Muscle of arm (tissue), 1 donor: ENCODE measurements at regions not wholly inside any gene's neighbourhood (a gene's known extent, or its start where the extent isn't known, plus 50 kb on each side); places are given as distances from the start of the nearest gene placed in this dataset.
A peak's percentile ranks its signal among the peaks of the same experiment; 100 is the strongest.
"Not testable (repeated sequence)": the region's sequence is repeated elsewhere in the genome, so short reads cannot be mapped to it uniquely, and the experiment has no call there.

Source experiments
- DNase-seq: peaks from one replicate; pipeline ENCODE4 v3.0.0-alpha.2; 2013

DNA sequence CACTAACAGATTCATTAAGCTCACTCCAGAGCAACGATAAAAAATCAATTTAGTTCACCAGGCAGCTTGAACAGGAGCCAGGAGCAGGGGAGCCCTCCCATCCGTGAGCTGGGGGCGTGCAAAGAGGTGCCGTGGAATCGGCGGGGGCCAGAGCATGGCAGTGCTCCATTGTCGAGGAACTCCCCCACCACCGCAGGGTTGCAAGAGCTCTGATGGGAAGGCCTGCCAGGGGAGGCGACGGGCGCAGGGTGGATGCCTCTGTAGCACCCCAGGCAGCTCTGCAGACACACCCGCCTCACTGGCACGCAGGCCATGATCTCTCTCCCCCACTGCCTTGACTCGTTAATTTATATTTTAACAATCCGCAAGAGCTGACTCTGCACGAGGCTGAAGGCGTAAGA lies 433.2 kb downstream of the MIAT start:
- DNase-seq: no peak

DNA sequence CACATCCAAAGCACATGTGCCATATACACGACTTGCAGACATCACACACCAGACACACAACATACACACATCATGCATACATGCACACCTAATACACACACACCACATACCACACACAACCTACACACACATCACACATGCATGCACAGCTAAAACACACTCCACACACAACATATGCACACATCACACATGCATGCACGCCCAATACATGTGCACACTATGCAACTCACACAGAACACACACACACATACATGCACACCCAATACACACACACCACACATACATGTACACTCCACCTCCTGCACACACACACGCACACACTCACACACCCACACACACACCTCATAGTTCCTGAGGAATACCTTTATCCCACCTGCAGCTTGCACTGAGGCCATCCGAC lies 436.0 kb downstream of the MIAT start:
- no peak for DNase-seq

DNA sequence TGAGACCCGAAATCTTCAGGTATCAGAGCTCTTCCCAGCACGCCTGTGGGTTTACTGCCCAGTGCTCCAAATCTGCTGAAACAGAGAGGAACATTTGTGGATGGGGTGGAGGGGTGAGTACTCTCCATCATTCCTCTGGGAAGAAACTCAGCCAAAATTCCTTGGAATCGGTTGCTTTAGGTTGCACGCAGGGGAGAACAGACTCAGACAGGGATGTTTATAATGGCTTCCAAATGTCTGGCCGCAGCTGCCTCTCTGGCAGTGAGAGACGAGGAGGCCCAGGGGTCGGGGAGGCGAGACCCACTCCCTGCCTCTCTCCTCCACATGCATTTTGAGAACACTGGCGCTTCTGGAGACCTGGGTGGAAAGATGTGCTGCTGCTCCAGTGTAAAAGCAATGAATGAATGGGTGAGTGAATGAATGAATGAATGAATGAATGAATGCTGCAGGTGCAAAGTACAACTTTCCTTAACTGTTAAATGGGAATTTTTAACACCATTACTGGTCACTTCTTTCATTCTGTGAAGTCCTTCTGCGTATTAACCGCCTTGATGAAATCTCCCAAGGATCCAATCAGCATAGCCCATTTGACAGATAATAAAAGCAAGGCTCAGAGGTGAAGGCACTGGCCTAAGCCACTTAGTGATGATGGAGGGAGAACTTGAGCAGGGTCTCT lies 437.4 kb downstream of the MIAT start:
- peak; percentile 93 for DNase-seq

DNA sequence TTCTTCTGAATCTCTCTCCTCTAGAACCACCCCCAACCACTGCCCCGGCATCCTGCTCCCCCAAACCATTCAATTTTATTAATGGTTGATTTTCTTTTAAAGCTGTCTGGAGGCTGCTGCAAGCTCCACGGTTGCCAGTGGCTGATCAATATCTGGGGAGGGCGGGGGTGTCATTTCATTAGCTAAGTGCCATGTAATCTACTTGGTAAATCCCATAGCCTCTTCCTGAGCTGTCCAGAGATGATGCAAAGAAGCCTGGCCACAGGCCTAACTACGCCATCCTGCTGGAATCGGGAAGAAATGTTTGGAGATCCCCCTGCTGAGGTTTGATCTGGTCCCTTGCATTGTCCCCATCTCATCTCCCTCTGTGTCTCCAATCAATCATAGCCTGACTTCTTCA lies 440.1 kb downstream of the MIAT start:
- no peak for DNase-seq

DNA sequence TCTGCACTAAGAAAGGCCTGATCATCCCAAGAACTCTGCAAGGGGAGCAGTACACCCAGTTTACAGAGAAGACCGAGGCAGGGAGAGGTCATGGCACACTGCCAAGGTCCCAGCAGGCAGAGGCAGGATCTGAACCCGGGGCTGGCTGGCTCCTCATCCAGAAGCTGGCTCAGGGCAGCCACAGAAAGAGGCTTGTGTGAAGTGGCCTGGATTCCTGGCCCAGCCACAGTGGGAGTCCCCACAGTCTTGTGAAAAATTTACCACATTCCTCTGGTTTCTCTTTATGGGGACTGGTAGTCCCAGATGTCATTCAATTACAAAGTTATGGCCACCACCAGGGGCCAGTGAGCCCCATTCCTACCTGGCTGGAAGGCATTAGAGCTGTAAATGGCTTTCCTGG lies 440.5 kb downstream of the MIAT start:
- no peak for DNase-seq

DNA sequence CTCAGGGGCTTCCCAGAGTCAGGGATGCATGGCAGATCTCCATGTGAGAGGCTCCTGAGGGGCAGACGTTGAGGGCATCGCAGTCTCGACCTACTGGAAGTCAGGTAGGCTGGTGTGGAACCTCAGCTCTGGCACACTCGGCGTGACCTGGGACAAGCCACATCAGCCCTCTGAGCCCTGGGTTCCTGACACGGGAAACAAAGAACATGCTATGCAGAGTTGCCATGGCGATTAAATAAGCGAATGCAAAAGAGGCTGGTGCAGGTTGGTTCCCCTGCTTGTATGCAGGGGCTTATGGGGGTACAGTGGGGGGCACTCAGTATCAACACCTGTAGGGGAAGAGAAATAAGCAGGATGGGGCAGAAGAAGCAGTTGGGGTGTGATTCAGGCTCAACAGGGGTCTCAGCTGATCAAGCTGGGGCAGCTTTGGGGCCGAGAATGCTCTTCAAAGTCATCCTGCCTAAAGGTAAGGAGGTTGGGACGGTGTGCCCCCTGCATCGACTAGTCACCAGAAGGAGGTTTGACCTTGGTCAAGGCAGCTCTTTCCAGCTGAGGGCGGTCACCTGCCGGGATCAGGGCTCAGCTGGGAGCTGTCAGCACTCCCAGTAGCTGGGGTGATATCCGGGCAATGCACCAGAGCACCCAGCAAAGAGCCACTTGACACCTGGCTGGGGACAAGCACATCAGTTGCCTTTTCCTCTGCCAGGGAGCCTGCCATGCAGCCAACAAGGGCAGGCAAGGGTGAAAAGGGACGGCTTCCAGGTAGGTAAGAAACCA lies 442.7 kb downstream of the MIAT start:
- DNase-seq: no peak

DNA sequence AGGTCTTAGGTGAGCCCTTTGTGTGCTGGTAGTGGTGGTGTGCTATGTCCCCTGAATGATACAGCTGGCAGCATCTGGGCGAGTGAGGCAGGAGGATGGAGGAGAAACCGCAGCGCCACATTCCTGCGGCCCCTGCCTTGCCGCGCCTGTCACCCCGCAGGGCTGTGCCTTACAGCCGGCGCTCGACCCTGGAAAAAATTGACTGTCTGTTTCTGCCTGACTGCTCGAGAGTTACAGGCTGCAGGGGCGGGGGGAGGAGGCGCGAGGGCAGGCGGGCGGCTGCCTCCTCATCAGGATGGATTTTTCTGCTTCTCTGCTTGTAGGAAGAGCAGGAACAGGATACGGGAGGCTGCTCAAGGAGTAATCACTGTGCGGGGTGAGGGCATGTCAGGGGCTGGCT lies 443.4 kb downstream of the MIAT start:
- no peak for DNase-seq

DNA sequence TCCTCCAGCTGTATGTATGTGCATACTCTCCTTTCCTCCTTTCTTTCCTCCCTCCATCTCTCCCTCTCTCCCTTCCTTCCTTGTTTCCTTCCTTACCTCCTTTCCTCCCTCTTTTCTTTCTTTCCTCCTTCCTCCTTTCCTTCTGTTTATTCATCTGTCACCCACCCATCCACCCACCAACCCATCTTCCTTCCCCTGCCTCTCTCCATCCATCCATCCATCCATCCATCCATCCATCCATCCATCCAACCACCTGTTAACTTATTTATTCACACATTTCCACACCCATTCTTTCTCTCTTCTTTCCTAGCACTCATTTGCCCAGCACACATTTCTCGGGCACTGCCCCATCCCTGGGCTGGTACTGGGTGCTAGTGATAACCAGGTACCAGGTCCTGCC lies 443.9 kb downstream of the MIAT start:
- no peak for DNase-seq

DNA sequence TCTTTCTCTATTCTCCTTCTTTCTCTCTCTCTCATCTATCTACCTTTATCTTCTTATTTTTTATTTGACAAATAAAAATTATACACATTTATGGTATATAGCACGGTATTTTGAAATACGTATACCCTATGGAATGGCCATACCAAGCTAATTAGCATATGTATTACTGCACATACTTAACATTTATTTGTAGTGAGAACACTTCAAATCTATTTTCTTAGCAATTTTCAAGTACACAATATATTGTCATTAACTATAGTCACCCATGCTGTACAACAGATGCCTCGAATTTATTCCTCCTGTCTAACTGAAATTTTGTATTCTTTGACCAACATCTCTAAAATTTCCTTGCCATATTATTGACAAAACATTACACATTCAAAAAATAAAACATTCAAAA lies 447.1 kb downstream of the MIAT start:
- DNase-seq: no peak

DNA sequence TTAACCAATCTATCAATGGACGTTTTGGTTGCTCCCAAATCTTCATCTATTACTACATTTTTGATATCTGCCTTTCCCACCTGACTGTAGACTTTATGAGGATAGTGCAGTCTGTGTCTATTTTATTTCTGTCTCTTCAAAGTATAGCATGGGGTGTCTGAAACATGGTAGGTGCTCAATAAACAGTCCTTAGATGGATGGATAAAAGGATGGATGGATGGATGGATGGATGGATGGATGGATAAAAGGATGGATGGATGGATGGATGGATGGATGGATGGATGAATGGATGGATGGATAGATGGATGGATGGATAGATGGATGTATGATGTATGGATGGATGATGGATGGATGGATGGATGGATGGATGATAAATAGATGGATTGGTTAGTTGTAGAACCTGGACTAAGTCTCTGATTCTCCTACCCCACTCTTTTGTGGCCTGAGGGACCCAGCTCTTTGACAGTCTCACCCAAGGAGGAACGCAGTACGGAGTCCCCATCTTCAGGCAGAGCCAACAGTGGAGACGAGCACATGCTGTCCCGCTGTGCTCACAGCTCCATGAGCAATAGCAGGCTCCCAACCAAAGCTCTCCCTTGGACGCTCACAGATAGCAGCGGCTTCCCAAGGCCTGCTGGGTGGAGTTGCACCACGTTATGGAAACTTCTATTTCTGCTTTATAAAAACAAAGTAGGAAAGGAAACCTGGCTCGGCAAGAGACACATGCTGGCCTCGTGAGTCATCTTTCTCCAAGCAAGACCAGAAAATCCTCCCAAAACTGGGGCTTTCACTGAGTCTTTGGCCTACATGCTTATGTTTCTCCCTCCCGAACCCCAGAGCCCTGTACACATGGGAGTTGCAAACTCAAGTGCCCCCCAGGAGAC lies 448.0 kb downstream of the MIAT start:
- DNase-seq: peak; percentile 79

DNA sequence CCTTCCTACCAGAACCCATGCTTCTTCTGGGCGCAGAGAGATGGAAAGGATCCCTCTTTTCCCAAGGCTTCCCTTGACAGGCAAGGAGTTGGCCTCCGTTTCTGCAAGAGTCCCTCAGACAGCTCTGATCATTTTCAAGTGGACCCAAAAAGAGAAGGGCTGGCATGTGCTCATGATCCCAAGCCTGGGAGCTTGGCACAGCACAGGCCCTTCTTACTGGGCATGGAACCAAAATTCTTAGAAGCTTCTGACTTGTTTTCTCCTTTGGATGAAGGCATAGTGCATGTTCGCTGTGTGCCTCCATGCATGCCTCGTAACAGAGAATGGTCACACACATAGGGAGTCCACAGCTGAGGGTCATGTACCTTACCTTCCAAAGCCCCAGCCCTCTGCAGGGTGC lies 449.6 kb downstream of the MIAT start:
- DNase-seq: no peak

DNA sequence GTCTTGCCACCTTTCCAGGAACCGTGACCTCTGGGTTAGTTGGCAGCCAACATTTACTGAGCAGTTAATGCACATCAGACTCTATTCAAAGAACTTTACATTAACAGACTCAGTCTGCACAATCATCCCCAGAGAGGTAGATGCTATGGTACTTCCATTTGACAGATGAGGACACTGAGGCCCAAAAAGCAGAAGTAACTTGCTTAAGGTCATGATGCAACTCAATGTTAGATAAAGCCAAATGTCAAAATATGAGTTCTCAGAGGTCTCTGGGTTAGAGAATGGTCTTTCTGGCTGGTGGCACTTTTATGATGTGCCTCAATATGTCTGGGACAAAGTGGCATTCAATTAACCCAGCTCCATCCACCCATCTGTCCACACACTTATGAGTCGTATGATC lies 450.0 kb downstream of the MIAT start:
- DNase-seq: no peak

DNA sequence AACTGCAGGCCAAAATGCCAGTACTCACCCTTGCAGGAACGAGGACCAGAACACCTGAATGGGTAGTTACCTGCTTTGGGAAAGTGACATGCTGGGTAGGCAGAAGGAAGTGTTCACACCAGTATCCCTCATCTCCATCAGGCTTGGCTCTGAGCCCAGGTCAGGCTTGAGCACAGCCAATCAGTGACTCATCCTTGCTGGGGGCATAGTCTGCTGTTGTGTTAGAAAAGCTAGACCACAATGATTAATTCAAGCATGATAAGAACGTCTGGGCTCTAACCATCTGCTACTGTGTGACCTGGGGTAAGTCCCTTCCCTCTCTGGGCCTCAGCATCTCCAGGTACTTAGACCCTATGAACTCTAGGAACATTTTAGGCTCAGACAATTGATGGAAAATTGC lies 450.4 kb downstream of the MIAT start:
- DNase-seq: no peak

DNA sequence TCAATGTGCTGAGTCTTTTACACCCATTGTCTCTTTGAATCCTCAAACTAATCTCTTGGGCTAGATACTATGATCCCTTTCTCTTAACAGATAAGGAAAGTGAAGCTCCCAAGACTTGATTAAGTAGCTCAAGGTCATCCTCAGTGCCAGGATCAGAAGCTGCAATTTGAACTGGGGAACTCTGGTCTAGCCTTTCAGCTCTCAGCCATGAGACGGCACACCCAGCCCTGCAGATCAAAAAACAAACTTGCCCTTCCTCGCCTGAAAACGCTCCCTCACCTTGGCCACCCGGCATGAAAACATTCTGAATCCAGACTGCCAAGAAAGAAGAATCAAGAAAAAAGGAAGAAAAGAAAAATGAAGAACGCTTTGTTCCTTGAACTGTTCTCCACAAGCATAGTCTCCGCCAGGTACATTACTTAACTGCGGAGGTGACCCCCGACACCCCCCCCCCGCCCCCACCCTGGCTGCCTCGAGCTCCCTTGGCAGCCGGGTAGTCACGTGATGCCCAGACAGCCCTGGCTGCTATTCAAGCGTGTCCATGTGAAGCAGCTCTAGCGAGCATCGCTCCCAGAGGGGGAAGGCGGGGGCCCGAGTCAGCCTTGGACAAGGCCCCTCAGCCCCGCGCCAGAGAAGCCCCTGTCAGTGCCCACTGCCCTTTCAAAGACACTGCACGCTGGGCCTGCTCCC lies 451.2 kb downstream of the MIAT start:
- no peak for DNase-seq

DNA sequence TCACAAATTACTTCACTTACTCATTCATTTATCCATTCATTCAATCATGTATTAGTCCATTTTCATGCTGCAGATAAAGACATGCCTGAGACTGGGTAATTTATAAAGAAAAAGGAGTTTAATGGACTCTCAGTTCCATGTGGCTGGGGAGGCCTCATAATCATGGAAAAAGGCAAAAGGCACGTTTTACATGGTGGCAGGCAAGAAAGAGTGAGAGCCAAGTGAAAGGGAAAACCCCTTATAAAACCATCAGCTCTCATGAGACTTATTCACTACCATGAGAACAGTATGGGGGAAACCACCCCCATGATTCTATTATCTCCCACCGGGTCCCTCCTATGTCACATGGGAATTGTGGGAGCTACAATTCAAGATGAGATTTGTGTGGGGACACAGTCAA lies 452.0 kb downstream of the MIAT start:
- DNase-seq: not testable (repeated sequence)

DNA sequence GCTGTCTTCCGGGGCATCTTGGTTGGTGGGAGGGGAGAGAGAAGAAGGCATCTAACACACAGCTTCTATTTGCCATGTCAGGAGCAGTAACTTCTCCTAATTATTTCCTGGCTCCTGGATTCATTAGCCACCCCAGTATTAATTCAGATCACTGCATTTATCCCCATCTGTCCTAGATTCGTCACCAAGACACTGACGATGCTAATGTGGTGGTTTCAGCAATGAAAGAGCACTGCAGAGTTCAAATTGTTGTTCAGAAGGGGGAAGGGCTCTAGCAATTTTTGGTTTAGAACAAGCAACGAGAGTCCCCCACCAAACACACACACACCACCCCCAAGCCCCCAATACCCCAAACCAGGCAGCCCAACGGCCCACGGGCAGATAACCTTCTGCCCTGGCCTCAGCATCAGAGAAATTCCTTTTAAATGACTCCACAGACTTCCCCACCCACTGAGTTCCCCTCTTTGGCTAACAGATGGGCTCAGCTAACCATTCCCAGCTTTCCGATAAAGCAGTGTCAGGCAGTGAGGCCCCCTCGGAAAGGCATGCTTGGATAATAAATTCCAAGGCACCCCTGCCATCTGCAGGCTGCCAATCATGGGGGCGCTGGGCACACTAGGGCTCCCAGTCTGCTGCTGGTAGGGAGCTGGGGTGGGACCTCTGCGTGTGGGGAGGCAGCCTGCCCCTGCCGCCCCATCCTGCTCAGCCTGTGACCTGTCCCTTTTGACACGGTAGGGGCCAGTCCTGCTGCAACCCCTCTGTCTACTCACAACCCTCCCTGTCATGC lies 453.5 kb downstream of the MIAT start:
- no peak for DNase-seq

DNA sequence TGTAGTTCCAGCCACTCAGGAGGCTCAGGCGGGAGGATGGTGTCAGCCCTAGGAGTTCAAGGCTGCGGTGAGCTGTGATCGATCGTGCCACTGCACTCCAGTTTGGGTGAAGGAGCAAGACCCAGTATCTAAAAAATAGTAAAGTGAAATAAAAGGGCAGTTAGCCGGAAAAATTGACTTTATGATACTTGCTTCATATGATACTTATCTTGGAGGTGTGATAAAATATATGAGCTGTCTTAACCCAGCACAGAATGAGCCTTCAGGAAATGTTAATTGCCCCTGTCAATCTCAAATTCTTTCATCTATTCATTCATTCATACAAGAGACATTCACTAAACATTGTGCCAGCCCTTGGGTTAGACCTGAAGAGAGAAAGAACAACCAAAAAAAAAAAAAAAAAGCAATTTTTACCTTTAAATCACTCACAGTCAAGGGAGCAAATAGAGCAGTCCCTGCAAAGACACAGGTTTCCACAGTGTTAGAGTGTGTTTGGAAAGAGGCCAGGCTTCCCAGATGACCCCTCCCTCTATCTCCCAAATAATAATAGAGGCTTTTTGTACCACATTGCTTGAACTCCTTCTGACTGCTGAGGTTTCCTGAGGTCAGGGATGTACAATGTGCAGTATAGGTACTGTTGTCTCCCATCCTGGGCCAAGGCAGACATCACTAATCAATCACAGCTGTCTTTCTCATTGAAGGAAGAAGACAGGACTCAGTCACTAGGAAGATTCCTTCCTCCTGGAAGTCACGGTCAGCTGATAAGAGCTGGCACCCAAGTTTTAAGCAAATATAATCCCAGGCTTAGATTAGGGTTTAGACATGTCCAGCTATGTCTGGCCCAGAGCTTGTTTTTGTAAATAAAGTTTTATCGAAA lies 454.6 kb downstream of the MIAT start:
- no peak for DNase-seq

DNA sequence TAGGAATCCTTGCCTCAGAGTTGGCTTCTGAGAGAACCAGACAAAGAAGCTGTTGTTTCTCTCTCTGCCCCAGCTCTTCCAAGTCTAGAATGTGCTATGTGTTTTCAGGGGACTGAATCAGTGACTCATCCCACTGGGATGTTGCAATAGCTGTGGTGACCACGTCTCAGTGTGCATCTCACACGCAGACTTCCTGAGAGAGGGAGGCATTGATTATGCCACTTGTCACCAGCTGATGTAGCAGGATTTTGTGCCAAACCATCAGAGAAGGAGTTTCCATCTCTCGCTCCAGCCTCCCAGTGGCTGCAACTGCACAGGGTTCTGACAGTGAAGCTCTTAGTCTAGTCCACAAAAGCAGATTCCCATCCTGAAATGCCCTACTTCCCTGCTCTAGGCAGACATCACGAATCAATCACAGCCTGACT lies 455.8 kb downstream of the MIAT start:
- DNase-seq: no peak

DNA sequence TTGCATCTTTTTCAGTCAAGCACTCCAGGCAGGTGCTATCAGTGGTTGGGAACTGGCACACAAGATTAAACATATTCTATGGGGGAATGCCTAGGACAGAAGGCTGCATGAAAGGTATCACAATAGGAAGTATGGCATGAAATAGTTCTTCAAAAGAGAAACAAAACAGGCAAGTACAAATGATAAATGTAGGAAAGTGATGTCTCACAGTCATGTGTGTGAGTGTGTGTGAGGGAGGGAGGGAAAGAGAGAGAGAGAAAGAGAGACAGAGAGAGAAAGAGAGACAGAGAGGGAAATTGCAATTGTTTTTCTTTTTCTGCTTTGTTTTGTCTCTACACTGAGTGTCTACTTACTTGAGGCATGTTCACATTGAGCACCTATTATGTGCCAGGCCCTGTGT lies 456.3 kb downstream of the MIAT start:
- DNase-seq: no peak

DNA sequence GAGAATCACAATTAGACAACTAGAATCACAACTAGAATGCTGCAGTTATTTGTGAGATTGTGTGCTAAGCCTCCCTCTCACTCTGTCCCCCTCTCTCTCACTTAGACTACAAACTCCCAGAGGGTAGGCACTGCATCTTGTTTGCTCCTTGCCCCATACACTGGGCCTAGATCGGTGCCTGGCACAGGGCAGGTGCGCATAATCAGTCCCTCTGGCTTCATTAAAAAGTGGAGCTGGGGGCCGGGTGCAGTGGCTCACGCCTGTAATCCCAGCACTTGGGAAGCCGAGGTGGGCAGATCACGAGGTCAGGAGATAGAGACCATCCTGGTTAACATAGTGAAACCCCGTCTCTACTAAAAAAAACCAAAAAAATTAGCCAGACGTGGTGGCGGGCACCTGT lies 456.8 kb downstream of the MIAT start:
- DNase-seq: no peak
